GM18502 (cell line): ENCODE measurements at regions not wholly inside any gene's neighbourhood (a gene's known extent, or its start where the extent isn't known, plus 50 kb on each side); places are given as distances from the start of the nearest gene placed in this dataset.

Experiments used
- ATAC-seq: cut with Tn5 transposase; IDR thresholded peaks from one replicate; pipeline ENCODE4 v1.9.1; 2021; ENCODE audit warnings: mild to moderate bottlenecking; ENCODE audit not compliant: unreplicated experiment, poor library complexity

DNA sequence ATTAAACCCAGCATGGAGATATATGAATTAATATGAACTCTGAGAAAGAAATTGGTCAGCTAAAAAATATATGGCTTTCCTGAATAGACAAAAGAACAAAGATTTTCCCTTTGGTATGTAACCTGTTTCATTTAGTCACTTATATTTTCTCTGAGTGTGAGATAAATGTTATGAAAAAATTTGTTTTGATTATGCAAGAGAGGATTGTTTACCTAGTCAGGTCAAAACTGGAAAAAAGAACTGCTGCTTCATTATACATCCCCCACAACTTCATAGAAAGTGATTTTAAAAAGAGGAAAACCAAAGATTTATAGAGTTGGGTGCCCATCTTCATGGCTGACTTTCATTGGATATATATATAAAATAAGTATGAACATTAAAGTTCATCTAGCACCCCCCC is 242.2 kb upstream of the FN1 start:
- ATAC-seq = no peak

DNA sequence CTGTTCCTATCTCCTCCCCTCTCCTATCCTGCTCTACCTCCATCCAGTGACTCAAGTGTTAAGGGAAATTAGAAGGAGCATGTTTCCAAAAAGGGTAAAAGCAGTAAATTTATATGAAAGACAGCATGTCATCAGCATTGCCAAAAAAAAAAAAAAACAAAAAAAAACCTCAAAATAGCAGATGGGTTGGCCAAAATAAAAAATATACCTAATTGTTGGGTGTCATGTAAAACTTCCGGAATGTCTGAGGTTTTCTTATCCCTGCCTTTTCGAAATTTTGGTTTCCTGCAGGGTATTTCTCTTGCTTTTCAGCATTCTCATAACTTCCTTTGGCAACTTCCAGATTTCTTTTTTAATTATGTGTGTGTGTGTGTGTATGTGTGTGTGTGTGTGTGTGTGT is 241.6 kb upstream of the FN1 start:
- ATAC-seq = no peak

DNA sequence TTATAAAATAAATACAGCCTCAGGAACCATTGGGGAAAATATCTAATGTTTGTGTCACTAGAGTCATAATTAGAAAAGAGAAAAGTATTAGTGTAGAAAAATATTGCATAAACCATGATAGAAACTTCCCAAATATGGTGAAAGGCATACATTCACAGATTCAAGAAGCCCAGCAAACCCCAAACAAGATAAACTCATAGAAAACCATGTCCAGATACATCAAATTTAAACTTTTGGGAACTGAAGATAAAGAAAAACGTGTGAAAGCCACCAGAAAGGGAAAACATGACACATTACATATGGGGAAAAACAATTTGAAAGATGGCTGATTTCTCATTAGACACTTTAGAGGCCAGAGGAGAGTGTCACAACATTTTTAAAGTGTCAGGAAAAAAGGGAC is 236.5 kb upstream of the FN1 start:
- no peak for ATAC-seq

DNA sequence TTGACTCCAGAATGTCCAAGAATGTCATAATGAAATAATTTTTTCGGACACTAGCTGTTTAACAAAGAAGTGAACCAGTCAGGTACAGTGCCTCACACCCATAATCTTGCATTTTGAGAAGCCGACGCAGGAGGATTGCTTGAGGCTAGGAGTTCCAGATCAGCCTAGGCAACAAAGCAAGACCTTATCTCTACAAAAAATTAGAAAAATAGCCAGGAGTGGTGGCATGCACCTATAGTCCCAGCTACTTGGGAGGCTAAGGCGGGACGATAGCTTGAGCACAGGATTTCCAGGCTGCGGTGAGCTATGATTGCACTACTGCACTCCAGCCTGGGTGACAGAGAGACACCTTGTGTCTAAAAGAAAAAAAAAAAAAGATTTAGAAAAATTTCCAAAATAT is 235.8 kb upstream of the FN1 start:
- no peak for ATAC-seq

DNA sequence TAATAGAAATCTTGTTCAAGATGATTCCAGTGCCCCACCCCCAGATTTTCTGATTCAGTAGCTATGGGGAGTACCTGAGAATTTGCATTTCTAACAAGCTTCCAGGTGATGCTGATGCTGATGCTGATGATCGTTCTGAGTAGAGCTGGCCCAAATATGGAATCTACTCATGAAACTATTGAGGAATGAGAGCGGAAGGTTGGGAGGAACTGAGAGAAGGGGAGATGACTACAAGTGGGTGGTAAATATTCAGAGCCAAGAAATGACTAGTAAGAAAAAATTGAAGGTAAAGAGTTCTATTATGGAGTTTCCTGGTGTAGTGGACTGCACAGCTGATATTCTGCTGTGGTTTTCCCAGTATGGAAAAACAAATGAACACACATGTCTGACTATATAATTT is 235.4 kb upstream of the FN1 start:
- ATAC-seq = no peak

GRCh38 chr2:215670396-215670795 is 234.5 kb upstream of the FN1 start:
- ATAC-seq = no peak

- ATAC-seq = no peak
Observed at GRCh38 chr2:215668378-215668775, 232.5 kb upstream of the FN1 start.

DNA sequence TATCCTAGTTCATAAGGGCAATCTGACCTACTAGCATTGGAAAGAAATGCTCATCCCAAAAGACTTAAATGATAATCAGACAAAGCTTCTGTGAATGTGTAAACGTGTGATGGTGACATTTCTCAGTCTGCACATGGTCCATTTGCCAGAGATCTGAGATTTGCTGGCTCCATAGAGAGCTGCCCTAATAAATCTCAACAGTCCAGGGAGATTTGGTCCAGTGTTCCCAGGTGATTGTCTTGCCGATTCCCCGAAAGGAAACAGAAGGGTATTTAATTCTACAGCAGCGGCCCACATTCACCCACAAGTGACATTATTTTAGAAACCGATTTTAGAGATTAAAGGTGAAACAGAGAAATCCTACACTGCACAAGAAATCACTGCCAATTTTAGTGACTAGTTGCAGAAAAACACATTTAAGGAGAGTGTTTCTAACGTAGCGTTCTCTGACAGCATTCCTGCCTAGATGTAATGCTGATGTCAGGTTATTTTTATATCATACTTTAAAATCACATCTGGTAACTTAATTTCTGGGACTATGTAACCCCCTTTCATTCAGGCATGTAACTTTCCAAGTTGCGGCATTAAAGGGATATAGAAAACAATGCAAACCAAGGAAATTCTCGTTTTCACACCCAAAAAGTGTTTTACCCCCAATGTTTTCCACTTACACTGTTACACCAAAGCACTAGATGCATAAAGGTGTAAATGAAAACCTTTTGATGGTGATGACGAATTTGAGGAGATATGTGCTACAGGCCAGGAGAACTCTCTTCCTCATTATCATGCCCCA is 231.9 kb upstream of the FN1 start:
- ATAC-seq = no peak

GRCh38 chr2:215664847-215665525 is 229.1 kb upstream of the FN1 start:
- ATAC-seq = peak; percentile 82

GRCh38 chr2:215662715-215663114 is 226.8 kb upstream of the FN1 start:
- no peak for ATAC-seq

DNA sequence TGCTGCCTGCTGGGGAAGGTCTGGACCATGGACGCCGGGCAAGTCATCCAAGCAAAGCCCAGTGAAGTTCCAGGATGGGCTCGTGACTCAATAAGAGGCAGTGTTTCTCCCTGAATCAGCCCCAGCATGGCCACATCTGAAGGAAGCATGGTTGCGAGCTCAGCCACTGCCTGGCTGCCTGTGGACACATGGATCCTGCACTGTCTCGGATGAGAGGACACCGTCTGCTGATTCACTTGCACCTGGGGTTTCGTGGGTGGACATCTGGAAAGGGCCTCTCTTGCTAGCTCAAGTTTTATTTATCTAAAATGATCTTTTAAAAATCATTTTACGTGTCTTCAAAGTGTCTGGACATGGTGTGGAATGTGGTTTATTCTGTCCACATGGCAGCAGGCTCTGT is 224.8 kb upstream of the FN1 start:
- ATAC-seq = no peak

DNA sequence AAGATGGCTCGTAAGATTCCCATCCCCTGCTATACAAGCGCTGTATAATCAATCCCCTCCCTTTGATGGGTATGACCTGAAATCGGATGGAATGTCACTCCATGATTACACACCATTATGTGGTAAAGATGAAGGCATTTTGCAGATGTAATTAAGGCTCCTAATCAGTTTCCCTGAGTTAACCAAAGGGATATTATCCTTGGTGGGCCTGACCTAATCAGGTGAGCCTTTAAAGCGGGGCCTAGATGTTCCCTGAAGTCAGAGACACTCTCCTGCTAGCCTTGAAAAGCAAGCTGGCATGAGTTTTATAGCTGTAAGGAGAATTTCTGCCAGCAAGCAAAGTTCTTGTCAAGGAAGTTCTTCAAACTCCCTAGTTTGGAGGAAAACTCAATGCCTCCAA is 223.8 kb upstream of the FN1 start:
- no peak for ATAC-seq

- ATAC-seq = no peak
Observed at GRCh38 chr2:215658635-215659305, 222.9 kb upstream of the FN1 start.

DNA sequence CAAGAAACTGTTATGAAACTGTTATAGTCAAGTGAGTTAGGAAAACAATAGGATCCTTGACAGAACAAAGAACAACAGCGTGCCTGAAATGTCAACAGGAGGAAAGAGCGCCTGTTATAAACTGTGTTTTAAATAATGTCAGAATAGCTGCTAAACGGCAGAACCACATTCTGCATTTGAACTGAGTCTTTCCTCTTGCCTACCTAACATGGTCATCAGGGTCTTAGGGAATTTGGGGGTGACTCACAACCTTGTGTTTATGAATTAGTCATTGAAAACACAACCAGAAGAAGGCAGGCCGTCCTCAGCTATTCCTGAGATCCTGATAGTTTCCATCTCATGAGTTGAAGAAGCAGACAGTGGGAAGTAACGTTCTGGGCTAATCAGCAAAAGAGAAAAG is 222.0 kb upstream of the FN1 start:
- no peak for ATAC-seq

- no peak for ATAC-seq
Observed at GRCh38 chr2:215654148-215654819, 218.4 kb upstream of the FN1 start.

- ATAC-seq = no peak
Observed at GRCh38 chr2:215653344-215654030, 217.6 kb upstream of the FN1 start.

DNA sequence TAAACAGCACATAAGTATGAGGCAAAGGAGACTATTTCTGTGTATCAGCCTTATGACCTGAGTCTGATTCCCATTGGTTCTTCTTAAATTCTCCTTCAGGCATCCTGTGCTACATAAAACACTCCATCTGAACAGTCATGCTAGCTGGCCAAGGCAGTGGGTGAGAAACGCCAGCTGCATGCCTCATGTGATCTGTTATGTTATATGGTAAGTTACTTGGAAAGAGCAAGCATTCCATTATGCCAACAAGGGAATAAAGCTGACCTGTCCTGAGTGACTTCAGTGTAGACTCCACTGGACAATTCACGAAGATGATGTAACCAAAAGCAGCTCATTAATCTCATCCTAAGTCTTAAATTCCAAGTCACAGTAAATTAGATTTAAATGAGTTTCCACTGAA is 216.5 kb upstream of the FN1 start:
- no peak for ATAC-seq

- no peak for ATAC-seq
Observed at GRCh38 chr2:215651412-215651811, 215.5 kb upstream of the FN1 start.

DNA sequence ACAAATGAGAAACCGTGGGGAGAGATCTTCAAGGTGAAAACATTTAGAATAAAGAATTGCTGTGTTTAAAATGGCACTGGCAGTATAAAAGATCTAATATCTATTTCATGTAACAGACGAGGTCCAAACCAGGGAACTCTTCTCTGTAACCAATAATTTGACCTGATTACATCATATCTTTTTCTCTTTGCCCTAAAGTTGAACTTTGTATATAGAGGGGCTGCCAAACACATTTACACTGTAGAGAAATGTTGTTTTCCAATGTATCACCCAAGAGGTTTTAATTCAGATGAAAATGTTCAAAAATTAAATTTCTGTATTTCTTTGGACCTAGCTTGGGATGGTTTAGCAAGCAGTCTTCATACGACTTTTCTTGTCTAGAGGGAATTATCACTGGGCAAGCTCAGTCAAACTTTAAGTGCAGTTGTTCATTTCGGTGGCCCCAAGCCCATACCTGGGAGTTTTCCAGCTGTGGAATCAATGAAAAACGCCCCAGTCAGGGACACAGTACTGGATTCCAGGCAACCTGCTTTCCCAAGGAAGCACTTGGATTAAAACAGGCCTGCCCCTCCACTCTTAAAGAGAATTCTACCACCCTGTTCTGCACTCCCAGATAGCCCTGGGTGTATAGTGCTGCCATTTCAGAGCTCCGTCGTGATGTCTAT is 208.5 kb upstream of the FN1 start:
- ATAC-seq = no peak

GRCh38 chr2:215638687-215639086 is 202.8 kb upstream of the FN1 start:
- no peak for ATAC-seq
